GM12864 (cell line): ENCODE measurements at regions not wholly inside any gene's neighbourhood (a gene's known extent, or its start where the extent isn't known, plus 50 kb on each side); places are given as distances from the start of the nearest gene placed in this dataset.

Experiments used
- DNase-seq: peaks from one replicate; pipeline ENCODE4 v3.0.0-alpha.2; 2011; ENCODE audit warnings: low read depth
- H3K4me3 ChIP-seq: 2 replicates; pipeline ENCODE4 v1.5.1; 2011; ENCODE audit warnings: mild to moderate bottlenecking, low read depth, low read length, control low read depth
- CTCF ChIP-seq: IDR thresholded peaks from 2 replicates; pipeline ENCODE4 v1.5.1; 2011; ENCODE audit warnings: low read depth, mild to moderate bottlenecking, moderate library complexity, low read length, control low read depth, inconsistent platforms; ENCODE audit errors: missing control alignments

GRCh38 chr11:106228996-106229395, 151.5 kb downstream of the AASDHPPT start:
- H3K4me3 ChIP-seq, result no peak overlapping the region
- no peak for TF ChIP-seq CTCF
- no peak for DNase-seq

GRCh38 chr11:106231591-106231990, 154.1 kb downstream of the AASDHPPT start:
- no peak overlapping the region for H3K4me3 ChIP-seq
- no peak for DNase-seq
- no peak for TF ChIP-seq CTCF

- no peak for TF ChIP-seq CTCF
- no peak for DNase-seq
- H3K4me3 ChIP-seq, result no peak overlapping the region
Observed at GRCh38 chr11:106233191-106233590, 155.7 kb downstream of the AASDHPPT start.

GRCh38 chr11:106234794-106235193, 157.3 kb downstream of the AASDHPPT start:
- DNase-seq, result no peak
- TF ChIP-seq CTCF, result no peak
- no peak overlapping the region for H3K4me3 ChIP-seq

- H3K4me3 ChIP-seq, result no peak overlapping the region
- DNase-seq, result no peak
- no peak for TF ChIP-seq CTCF
Observed at GRCh38 chr11:106236295-106236694, 158.8 kb downstream of the AASDHPPT start.

- H3K4me3 ChIP-seq, result no peak overlapping the region
- no peak for TF ChIP-seq CTCF
- no peak for DNase-seq
Observed at GRCh38 chr11:106238704-106239360, 161.4 kb downstream of the AASDHPPT start.

- H3K4me3 ChIP-seq, result no peak overlapping the region
- TF ChIP-seq CTCF, result no peak
- no peak for DNase-seq
Observed at GRCh38 chr11:106241601-106242257, 164.3 kb downstream of the AASDHPPT start.
